ENCODE measurements at regions not wholly inside any gene's neighbourhood (a gene's known extent, or its start where the extent isn't known, plus 50 kb on each side); places are given as distances from the start of the nearest gene placed in this dataset.

GRCh38 chr4:17189759-17190158 lies 291.3 kb upstream of the LDB2 start:
- no peak overlapping the region for H3K4me3 ChIP-seq (ENCODE audit: low read length)
- H3K9me3 ChIP-seq (ENCODE audit: control insufficient read depth, insufficient read depth, low read length) = no peaks in the 10 kb centered on the region
- TF ChIP-seq, protein P1, sequence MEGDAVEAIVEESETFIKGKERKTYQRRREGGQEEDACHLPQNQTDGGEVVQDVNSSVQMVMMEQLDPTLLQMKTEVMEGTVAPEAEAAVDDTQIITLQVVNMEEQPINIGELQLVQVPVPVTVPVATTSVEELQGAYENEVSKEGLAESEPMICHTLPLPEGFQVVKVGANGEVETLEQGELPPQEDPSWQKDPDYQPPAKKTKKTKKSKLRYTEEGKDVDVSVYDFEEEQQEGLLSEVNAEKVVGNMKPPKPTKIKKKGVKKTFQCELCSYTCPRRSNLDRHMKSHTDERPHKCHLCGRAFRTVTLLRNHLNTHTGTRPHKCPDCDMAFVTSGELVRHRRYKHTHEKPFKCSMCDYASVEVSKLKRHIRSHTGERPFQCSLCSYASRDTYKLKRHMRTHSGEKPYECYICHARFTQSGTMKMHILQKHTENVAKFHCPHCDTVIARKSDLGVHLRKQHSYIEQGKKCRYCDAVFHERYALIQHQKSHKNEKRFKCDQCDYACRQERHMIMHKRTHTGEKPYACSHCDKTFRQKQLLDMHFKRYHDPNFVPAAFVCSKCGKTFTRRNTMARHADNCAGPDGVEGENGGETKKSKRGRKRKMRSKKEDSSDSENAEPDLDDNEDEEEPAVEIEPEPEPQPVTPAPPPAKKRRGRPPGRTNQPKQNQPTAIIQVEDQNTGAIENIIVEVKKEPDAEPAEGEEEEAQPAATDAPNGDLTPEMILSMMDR (IDR thresholded peaks at IDR 0.05; ENCODE audit: low read depth, low read length, poor library complexity, severe bottlenecking) = no peak
- no peak for TF ChIP-seq EZH2phosphoT487 (IDR thresholded peaks at IDR 0.05; ENCODE audit: borderline replicate concordance, low read length)
- H4K20me1 ChIP-seq (ENCODE audit: control insufficient read depth, insufficient read depth, low read depth, low read length) = no peaks in the 10 kb centered on the region
- no peaks in the 10 kb centered on the region for H3F3A ChIP-seq (ENCODE audit: control insufficient read depth, insufficient read depth)
- no peak overlapping the region for H3K4me2 ChIP-seq (ENCODE audit: low read length)
- no peaks in the 10 kb centered on the region for H3K79me2 ChIP-seq (ENCODE audit: control insufficient read depth, low read length)
- H3K4me1 ChIP-seq (ENCODE audit: control insufficient read depth, low read length) = no peaks in the 10 kb centered on the region
- no peaks in the 10 kb centered on the region; the same call in 1 of the 2 replicates for H3K9me2 ChIP-seq (replicated peaks; ENCODE audit: control insufficient read depth, low read length)
- H3K27me3 ChIP-seq (ENCODE audit: control insufficient read depth, low read length) = no peaks in the 10 kb centered on the region
- H3K36me3 ChIP-seq (ENCODE audit: control insufficient read depth, low read length) = no peaks in the 10 kb centered on the region
- H3K27ac ChIP-seq (ENCODE audit: low read depth, low read length) = no peak overlapping the region

DNA sequence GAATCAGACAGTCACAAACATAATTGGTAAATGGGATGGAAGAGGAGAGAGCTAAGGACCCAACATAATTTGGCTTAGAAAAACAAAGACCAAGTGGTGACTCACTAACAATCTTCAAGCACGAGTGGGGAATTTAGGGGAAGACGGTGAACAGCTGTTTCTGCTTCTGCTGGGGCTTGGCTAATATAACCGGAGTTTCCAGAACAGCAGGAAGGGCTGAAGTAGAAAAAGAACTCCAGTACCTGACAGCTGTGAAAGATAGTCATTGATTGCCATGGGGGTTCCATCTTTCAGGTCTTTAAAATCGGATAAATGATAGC lies 290.9 kb upstream of the LDB2 start:
- H3K9me2 ChIP-seq (replicated peaks; ENCODE audit: control insufficient read depth, low read length) = no peaks in the 10 kb centered on the region; the same call in 1 of the 2 replicates
- no peaks in the 10 kb centered on the region for H3F3A ChIP-seq (ENCODE audit: control insufficient read depth, insufficient read depth)
- no peak overlapping the region for H3K4me3 ChIP-seq (ENCODE audit: low read length)
- no peaks in the 10 kb centered on the region for H3K9me3 ChIP-seq (ENCODE audit: control insufficient read depth, insufficient read depth, low read length)
- no peaks in the 10 kb centered on the region for H4K20me1 ChIP-seq (ENCODE audit: control insufficient read depth, insufficient read depth, low read depth, low read length)
- H3K36me3 ChIP-seq (ENCODE audit: control insufficient read depth, low read length) = no peaks in the 10 kb centered on the region
- no peak overlapping the region for H3K4me2 ChIP-seq (ENCODE audit: low read length)
- TF ChIP-seq, protein P1 (IDR thresholded peaks at IDR 0.05; ENCODE audit: low read depth, low read length, poor library complexity, severe bottlenecking) = no peak
- no peak for TF ChIP-seq EZH2phosphoT487 (IDR thresholded peaks at IDR 0.05; ENCODE audit: borderline replicate concordance, low read length)
- H3K4me1 ChIP-seq (ENCODE audit: control insufficient read depth, low read length) = no peaks in the 10 kb centered on the region
- H3K27me3 ChIP-seq (ENCODE audit: control insufficient read depth, low read length) = no peaks in the 10 kb centered on the region
- H3K27ac ChIP-seq (ENCODE audit: low read depth, low read length) = no peak overlapping the region
- H3K79me2 ChIP-seq (ENCODE audit: control insufficient read depth, low read length) = no peaks in the 10 kb centered on the region

- TF ChIP-seq, protein P1 (IDR thresholded peaks at IDR 0.05; ENCODE audit: low read depth, low read length, poor library complexity, severe bottlenecking) = no peak
- TF ChIP-seq EZH2phosphoT487 (IDR thresholded peaks at IDR 0.05; ENCODE audit: borderline replicate concordance, low read length) = no peak
- H3K79me2 ChIP-seq (ENCODE audit: control insufficient read depth, low read length) = no peaks in the 10 kb centered on the region
- no peak overlapping the region for H3K4me2 ChIP-seq (ENCODE audit: low read length)
These were observed 290.3 kb upstream of the LDB2 start for GRCh38 chr4:17188547-17189400.

More at GRCh38 chr4:17188547-17189400, 290.3 kb upstream of the LDB2 start:
- Histone ChIP-seq H3F3A (ENCODE audit: control insufficient read depth, insufficient read depth) (no peaks in the 10 kb centered on the region), H4K20me1 (ENCODE audit: control insufficient read depth, insufficient read depth, low read depth, low read length) (no peaks in the 10 kb centered on the region), H3K9me3 (ENCODE audit: control insufficient read depth, insufficient read depth, low read length) (no peaks in the 10 kb centered on the region), H3K36me3 (ENCODE audit: control insufficient read depth, low read length) (no peaks in the 10 kb centered on the region), H3K4me1 (ENCODE audit: control insufficient read depth, low read length) (no peaks in the 10 kb centered on the region), H3K9me2 (replicated peaks; ENCODE audit: control insufficient read depth, low read length) (no peaks in the 10 kb centered on the region; the same call in none of the 2 replicates), H3K27ac (ENCODE audit: low read depth, low read length) (no peak overlapping the region), H3K4me3 (ENCODE audit: low read length) (no peak overlapping the region), H3K27me3 (ENCODE audit: control insufficient read depth, low read length) (no peaks in the 10 kb centered on the region)

Data from DOHH2 (cell line).